Erythroblast (primary cell): ENCODE measurements at regions not wholly inside any gene's neighbourhood (a gene's known extent, or its start where the extent isn't known, plus 50 kb on each side); places are given as distances from the start of the nearest gene placed in this dataset.

Experiments used
- GATA1 ChIP-seq: IDR thresholded peaks from 2 replicates; pipeline ENCODE4 v1.6.1; 2011; ENCODE audit warnings: low read depth, mild to moderate bottlenecking, control low read depth, low read length, moderate library complexity
- POLR2A ChIP-seq: IDR thresholded peaks from 2 replicates; pipeline ENCODE4 v1.6.1; 2011; ENCODE audit warnings: mild to moderate bottlenecking, low read length

GRCh38 chr22:26779108-26779507, 121.7 kb downstream of the MIAT start:
- TF ChIP-seq POLR2A = no peak
- no peak for TF ChIP-seq GATA1
